ENCODE measurements at regions not wholly inside any gene's neighbourhood (a gene's known extent, or its start where the extent isn't known, plus 50 kb on each side); places are given as distances from the start of the nearest gene placed in this dataset.

DNA sequence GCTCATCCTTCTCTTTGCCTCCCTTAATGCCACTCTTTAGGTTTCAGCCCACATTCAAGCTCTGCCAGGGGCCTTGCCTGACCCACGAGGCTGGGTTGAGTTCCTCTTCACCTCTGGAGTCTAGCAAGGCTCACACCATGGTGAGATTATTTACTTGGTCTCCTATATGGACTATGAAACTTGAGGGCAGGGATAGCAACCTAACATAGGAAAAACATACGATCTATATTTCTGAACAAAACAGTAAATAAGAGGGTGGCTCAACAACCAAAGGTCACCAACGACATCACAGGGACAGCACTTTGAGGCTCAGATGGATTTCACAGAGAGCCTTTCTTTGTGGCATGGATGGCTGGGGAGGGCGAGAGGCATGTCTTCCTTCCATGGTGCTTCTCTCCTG, 197.0 kb downstream of the MAF start:
- H3K4me1 Mint-ChIP-seq (ENCODE audit: low read depth, unreplicated experiment), result no peaks in the 10 kb centered on the region
- H3K9me3 Mint-ChIP-seq (ENCODE audit: unreplicated experiment), result peaks cover 2% of the 10 kb centered on the region
- no peak overlapping the region for H3K4me2 ChIP-seq (ENCODE audit: low read length)
- no peak overlapping the region for H2AFZ ChIP-seq (ENCODE audit: low read depth, low read length)
- no peaks in the 10 kb centered on the region for H3K36me3 ChIP-seq (ENCODE audit: insufficient read depth, low read length)
- H3K79me2 ChIP-seq (ENCODE audit: insufficient read depth, low read length), result no peaks in the 10 kb centered on the region
- H3K9ac ChIP-seq (ENCODE audit: low read length), result no peak overlapping the region
- H3K36me3 Mint-ChIP-seq (ENCODE audit: low read depth, unreplicated experiment), result no peaks in the 10 kb centered on the region
- TF ChIP-seq, protein P1, sequence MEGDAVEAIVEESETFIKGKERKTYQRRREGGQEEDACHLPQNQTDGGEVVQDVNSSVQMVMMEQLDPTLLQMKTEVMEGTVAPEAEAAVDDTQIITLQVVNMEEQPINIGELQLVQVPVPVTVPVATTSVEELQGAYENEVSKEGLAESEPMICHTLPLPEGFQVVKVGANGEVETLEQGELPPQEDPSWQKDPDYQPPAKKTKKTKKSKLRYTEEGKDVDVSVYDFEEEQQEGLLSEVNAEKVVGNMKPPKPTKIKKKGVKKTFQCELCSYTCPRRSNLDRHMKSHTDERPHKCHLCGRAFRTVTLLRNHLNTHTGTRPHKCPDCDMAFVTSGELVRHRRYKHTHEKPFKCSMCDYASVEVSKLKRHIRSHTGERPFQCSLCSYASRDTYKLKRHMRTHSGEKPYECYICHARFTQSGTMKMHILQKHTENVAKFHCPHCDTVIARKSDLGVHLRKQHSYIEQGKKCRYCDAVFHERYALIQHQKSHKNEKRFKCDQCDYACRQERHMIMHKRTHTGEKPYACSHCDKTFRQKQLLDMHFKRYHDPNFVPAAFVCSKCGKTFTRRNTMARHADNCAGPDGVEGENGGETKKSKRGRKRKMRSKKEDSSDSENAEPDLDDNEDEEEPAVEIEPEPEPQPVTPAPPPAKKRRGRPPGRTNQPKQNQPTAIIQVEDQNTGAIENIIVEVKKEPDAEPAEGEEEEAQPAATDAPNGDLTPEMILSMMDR (IDR thresholded peaks at IDR 0.05; ENCODE audit: insufficient read depth, low read depth, low read length), result no peak
- no peak for TF ChIP-seq EZH2 (IDR thresholded peaks at IDR 0.05; ENCODE audit: insufficient read depth, low read length)
- DNase-seq (ENCODE audit: low read depth) (no peak), FAIRE-seq (no peak)
- no peaks in the 10 kb centered on the region for H3K9me3 ChIP-seq (ENCODE audit: insufficient read depth, low read depth, low read length)
- no peaks in the 10 kb centered on the region for H4K20me1 ChIP-seq (ENCODE audit: insufficient read depth, low read length)
- no peak overlapping the region for H3K4me3 ChIP-seq (ENCODE audit: insufficient read depth, low read depth, low read length)
- H3K4me3 Mint-ChIP-seq (ENCODE audit: unreplicated experiment), result no peak overlapping the region
- no peak overlapping the region for H3K27ac Mint-ChIP-seq (ENCODE audit: unreplicated experiment)
- H3K27me3 ChIP-seq (ENCODE audit: insufficient read depth, low read length), result no peaks in the 10 kb centered on the region
- H3K27me3 Mint-ChIP-seq (ENCODE audit: low read depth, unreplicated experiment), result peaks cover 19% of the 10 kb centered on the region
- H3K27ac ChIP-seq (ENCODE audit: low read depth, low read length), result no peak overlapping the region
- no peaks in the 10 kb centered on the region for H3K4me1 ChIP-seq (ENCODE audit: insufficient read depth, low read length)

DNA sequence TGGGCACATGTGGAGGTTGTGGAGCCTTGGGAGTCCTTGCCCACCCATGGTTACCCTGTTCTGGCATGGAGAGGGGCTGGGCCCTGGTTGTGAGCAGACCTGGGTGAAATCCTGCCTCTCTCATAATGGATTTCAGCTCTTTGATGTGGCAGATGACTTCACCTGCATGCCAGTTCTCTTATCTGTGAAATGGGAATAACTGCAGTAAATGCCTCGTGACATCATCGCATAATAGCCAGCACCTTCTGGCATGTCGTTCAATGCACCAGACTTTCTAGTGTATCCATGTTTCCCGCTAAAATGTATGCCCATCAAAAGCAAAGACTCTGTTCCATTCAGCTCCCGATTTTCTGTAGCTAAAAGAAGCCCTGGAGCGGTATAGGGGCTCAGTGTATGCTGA, 197.6 kb downstream of the MAF start:
- H2AFZ ChIP-seq (ENCODE audit: low read depth, low read length), result no peak overlapping the region
- TF ChIP-seq, protein P1 (IDR thresholded peaks at IDR 0.05; ENCODE audit: insufficient read depth, low read depth, low read length), result no peak
- TF ChIP-seq EZH2 (IDR thresholded peaks at IDR 0.05; ENCODE audit: insufficient read depth, low read length), result no peak
- Mint-ChIP-seq H3K36me3 (ENCODE audit: low read depth, unreplicated experiment) (no peaks in the 10 kb centered on the region), H3K27me3 (ENCODE audit: low read depth, unreplicated experiment) (peaks cover 19% of the 10 kb centered on the region), H3K27ac (ENCODE audit: unreplicated experiment) (no peak overlapping the region), H3K4me3 (ENCODE audit: unreplicated experiment) (no peak overlapping the region), H3K9me3 (ENCODE audit: unreplicated experiment) (peaks cover 6% of the 10 kb centered on the region), H3K4me1 (ENCODE audit: low read depth, unreplicated experiment) (no peaks in the 10 kb centered on the region)
- no peaks in the 10 kb centered on the region for H3K79me2 ChIP-seq (ENCODE audit: insufficient read depth, low read length)
- H3K9me3 ChIP-seq (ENCODE audit: insufficient read depth, low read depth, low read length), result no peaks in the 10 kb centered on the region
- H4K20me1 ChIP-seq (ENCODE audit: insufficient read depth, low read length), result no peaks in the 10 kb centered on the region
- H3K4me1 ChIP-seq (ENCODE audit: insufficient read depth, low read length), result no peaks in the 10 kb centered on the region
- H3K36me3 ChIP-seq (ENCODE audit: insufficient read depth, low read length), result no peaks in the 10 kb centered on the region
- H3K4me3 ChIP-seq (ENCODE audit: insufficient read depth, low read depth, low read length), result no peak overlapping the region
- DNase-seq (ENCODE audit: low read depth) (no peak), FAIRE-seq (no peak)
- H3K9ac ChIP-seq (ENCODE audit: low read length), result no peak overlapping the region
- no peaks in the 10 kb centered on the region for H3K27me3 ChIP-seq (ENCODE audit: insufficient read depth, low read length)
- no peak overlapping the region for H3K4me2 ChIP-seq (ENCODE audit: low read length)
- no peak overlapping the region for H3K27ac ChIP-seq (ENCODE audit: low read depth, low read length)

- DNase-seq (ENCODE audit: low read depth), result no peak
- FAIRE-seq, result no peak
- H3K4me1 Mint-ChIP-seq (ENCODE audit: low read depth, unreplicated experiment), result no peaks in the 10 kb centered on the region
These were observed 198.2 kb downstream of the MAF start for GRCh38 chr16:79402356-79402755.

More at GRCh38 chr16:79402356-79402755, 198.2 kb downstream of the MAF start:
- peaks cover 19% of the 10 kb centered on the region for H3K27me3 Mint-ChIP-seq (ENCODE audit: low read depth, unreplicated experiment)
- H3K4me3 Mint-ChIP-seq (ENCODE audit: unreplicated experiment), result no peak overlapping the region
- Histone ChIP-seq H3K9ac (ENCODE audit: low read length) (no peak overlapping the region), H2AFZ (ENCODE audit: low read depth, low read length) (no peak overlapping the region), H3K79me2 (ENCODE audit: insufficient read depth, low read length) (no peaks in the 10 kb centered on the region), H3K27me3 (ENCODE audit: insufficient read depth, low read length) (no peaks in the 10 kb centered on the region), H3K4me1 (ENCODE audit: insufficient read depth, low read length) (no peaks in the 10 kb centered on the region), H3K4me2 (ENCODE audit: low read length) (no peak overlapping the region), H3K9me3 (ENCODE audit: insufficient read depth, low read depth, low read length) (no peaks in the 10 kb centered on the region), H3K27ac (ENCODE audit: low read depth, low read length) (no peak overlapping the region), H4K20me1 (ENCODE audit: insufficient read depth, low read length) (no peaks in the 10 kb centered on the region), H3K4me3 (ENCODE audit: insufficient read depth, low read depth, low read length) (no peak overlapping the region), H3K36me3 (ENCODE audit: insufficient read depth, low read length) (no peaks in the 10 kb centered on the region)
- no peaks in the 10 kb centered on the region for H3K36me3 Mint-ChIP-seq (ENCODE audit: low read depth, unreplicated experiment)
- H3K9me3 Mint-ChIP-seq (ENCODE audit: unreplicated experiment), result peaks cover 8% of the 10 kb centered on the region
- no peak overlapping the region for H3K27ac Mint-ChIP-seq (ENCODE audit: unreplicated experiment)
- TF ChIP-seq, protein P1 (IDR thresholded peaks at IDR 0.05; ENCODE audit: insufficient read depth, low read depth, low read length), result no peak
- TF ChIP-seq EZH2 (IDR thresholded peaks at IDR 0.05; ENCODE audit: insufficient read depth, low read length), result no peak
